ENCODE measurements at regions not wholly inside any gene's neighbourhood (a gene's known extent, or its start where the extent isn't known, plus 50 kb on each side); places are given as distances from the start of the nearest gene placed in this dataset.
"Not testable (repeated sequence)": the region's sequence is repeated elsewhere in the genome, so short reads cannot be mapped to it uniquely, and the experiment has no call there.

DNA sequence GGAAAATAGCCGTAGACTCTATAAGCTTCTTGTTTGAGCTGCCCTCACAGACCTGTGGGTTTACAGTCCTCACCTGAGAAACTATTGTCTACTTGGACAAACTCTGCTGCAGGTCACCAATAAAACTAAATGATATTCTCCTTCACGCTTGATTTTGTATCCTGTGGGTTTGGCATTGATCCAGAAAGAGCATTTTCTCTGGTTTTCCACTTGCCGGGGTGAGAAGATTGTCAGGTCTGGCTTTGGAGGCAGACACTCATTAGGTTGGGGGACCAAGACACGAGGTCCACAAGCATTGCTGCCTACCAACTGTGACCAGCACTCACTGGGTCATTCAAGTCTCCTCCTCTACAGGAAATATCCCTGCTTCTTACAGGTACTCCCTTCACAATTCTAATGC is 68.5 kb downstream of the CDC14C start:
- Histone ChIP-seq H3K9me3 (ENCODE audit: low read length) (no peaks in the 10 kb centered on the region), H3K4me3 (ENCODE audit: low read length) (no peak overlapping the region), H2AFZ (ENCODE audit: low read depth, low read length) (no peak overlapping the region), H3K36me3 (ENCODE audit: insufficient read depth, low read length) (no peaks in the 10 kb centered on the region), H3K27me3 (ENCODE audit: insufficient read depth, low read length) (no peaks in the 10 kb centered on the region), H3K4me1 (ENCODE audit: insufficient read depth, low read length) (peaks cover 8% of the 10 kb centered on the region)

DNA sequence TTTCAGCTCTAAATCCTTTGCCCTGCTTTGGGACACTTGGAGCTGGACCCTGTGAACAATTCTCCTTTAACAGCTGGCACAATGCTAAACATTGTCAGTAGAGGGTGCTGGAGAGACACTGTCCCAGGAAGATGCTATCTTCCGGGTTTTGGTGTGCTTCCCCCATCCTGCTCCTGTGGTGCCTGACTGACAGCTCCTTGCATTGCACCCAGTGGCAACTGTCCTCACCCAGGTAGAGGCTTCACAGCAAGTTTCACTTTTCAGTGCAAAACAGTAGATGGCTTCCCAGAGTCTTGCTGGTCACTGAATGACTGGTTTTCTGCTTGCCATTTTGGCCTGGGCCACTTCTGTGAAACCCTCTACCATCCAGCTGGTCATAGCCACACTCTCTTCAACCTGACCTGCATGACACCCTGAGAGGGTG is 77.3 kb downstream of the CDC14C start:
- Histone ChIP-seq H3K9me3 (ENCODE audit: low read length) (no peaks in the 10 kb centered on the region), H3K4me1 (ENCODE audit: insufficient read depth, low read length) (peaks cover 2% of the 10 kb centered on the region), H3K36me3 (ENCODE audit: insufficient read depth, low read length) (no peaks in the 10 kb centered on the region), H3K27me3 (ENCODE audit: insufficient read depth, low read length) (no peaks in the 10 kb centered on the region), H2AFZ (ENCODE audit: low read depth, low read length) (no peak overlapping the region), H3K4me3 (ENCODE audit: low read length) (no peak overlapping the region)

DNA sequence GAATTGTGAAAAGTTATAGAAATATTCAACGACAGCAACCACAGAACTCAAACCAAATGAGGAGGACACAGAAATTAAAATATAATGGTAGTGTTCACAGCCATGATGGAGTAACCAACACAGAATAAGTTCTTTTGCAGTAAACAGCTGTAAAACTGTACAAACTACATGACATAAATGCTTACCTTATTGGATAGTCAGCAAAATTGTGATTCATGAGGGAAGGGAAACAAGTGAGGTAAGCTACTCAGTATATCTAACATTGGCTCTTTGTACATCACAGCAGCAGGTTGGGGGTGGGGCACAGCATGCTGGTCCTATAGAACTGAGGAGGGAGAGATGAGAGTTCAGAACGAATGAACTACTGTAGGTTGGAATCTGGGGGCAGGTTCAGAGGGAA is 86.4 kb downstream of the CDC14C start:
- Histone ChIP-seq H3K36me3 (ENCODE audit: insufficient read depth, low read length) (no peaks in the 10 kb centered on the region), H2AFZ (ENCODE audit: low read depth, low read length) (no peak overlapping the region), H3K4me1 (ENCODE audit: insufficient read depth, low read length) (peaks cover 8% of the 10 kb centered on the region), H3K4me3 (ENCODE audit: low read length) (no peak overlapping the region), H3K9me3 (ENCODE audit: low read length) (peaks cover 2% of the 10 kb centered on the region), H3K27me3 (ENCODE audit: insufficient read depth, low read length) (no peaks in the 10 kb centered on the region)

DNA sequence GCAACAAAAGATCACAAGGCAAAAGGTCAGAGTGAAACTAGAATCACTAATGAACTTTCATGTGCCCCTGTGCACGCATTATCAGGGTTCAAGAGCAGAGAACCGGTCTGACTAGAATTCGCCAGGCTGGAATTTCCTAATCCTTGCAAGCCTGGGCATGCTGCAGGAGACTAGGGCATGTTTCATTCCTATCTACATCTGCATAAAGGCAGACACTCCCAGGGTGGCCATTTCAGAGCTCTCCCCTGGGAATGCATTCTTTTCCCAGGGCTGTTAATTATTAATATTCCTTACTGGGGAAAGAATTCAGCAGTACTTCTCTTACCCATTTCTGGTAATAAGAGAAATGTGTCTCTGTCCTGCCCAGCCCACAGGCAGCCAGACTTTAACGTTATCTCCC is 90.5 kb downstream of the CDC14C start:
- Histone ChIP-seq H3K4me3 (ENCODE audit: low read length) (no peak overlapping the region), H3K9me3 (ENCODE audit: low read length) (peaks cover 2% of the 10 kb centered on the region), H3K36me3 (ENCODE audit: insufficient read depth, low read length) (no peaks in the 10 kb centered on the region), H3K4me1 (ENCODE audit: insufficient read depth, low read length) (peaks cover 8% of the 10 kb centered on the region), H3K27me3 (ENCODE audit: insufficient read depth, low read length) (no peaks in the 10 kb centered on the region), H2AFZ (ENCODE audit: low read depth, low read length) (no peak overlapping the region)

DNA sequence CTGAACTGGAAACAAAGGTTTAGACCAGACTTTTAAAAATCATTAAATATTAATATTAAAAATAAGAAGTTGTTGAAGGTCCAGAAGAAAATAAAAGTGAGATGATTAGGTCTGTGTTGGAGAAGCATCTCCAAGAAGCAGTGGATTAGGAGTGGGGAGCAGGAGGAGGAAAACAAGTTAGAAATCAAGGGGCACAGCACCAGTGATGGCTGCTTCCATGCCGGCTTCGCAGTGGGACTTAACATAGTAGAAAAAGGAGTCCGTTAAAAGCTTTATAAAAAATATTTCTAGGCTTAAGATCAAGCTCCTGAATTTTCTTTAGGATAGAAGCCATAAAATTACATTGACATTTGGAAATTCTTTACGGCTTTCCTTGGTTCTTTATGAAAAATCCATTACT is 95.8 kb downstream of the CDC14C start:
- H3K4me1 ChIP-seq (ENCODE audit: insufficient read depth, low read length), result peaks cover 20% of the 10 kb centered on the region
- no peaks in the 10 kb centered on the region for H3K9me3 ChIP-seq (ENCODE audit: low read length)
- no peaks in the 10 kb centered on the region for H3K27me3 ChIP-seq (ENCODE audit: insufficient read depth, low read length)
- no peaks in the 10 kb centered on the region for H3K36me3 ChIP-seq (ENCODE audit: insufficient read depth, low read length)
- H2AFZ ChIP-seq (ENCODE audit: low read depth, low read length), result no peak overlapping the region
- no peak overlapping the region for H3K4me3 ChIP-seq (ENCODE audit: low read length)

DNA sequence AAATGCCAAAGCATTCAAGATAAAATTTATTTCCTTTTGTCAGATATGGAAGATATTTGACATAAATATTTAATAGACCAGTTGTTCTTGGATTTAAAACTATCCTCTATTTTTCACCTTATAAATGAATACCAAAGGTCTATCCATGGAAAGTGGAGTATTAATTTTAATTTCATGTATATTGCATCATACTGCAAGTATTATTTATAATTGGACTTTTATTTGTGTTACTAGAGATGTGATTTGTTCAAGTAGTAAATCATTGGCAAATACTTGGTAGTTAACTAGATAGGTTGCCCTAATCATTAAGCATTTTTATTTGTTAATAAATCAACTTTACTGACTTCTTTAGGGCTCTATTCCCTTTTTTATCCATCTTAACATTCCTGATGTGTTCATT is 98.1 kb downstream of the CDC14C start:
- Histone ChIP-seq H3K27me3 (ENCODE audit: insufficient read depth, low read length) (no peaks in the 10 kb centered on the region), H3K9me3 (ENCODE audit: low read length) (no peaks in the 10 kb centered on the region), H3K4me1 (ENCODE audit: insufficient read depth, low read length) (peaks cover 16% of the 10 kb centered on the region), H2AFZ (ENCODE audit: low read depth, low read length) (no peak overlapping the region), H3K36me3 (ENCODE audit: insufficient read depth, low read length) (no peaks in the 10 kb centered on the region), H3K4me3 (ENCODE audit: low read length) (no peak overlapping the region)

DNA sequence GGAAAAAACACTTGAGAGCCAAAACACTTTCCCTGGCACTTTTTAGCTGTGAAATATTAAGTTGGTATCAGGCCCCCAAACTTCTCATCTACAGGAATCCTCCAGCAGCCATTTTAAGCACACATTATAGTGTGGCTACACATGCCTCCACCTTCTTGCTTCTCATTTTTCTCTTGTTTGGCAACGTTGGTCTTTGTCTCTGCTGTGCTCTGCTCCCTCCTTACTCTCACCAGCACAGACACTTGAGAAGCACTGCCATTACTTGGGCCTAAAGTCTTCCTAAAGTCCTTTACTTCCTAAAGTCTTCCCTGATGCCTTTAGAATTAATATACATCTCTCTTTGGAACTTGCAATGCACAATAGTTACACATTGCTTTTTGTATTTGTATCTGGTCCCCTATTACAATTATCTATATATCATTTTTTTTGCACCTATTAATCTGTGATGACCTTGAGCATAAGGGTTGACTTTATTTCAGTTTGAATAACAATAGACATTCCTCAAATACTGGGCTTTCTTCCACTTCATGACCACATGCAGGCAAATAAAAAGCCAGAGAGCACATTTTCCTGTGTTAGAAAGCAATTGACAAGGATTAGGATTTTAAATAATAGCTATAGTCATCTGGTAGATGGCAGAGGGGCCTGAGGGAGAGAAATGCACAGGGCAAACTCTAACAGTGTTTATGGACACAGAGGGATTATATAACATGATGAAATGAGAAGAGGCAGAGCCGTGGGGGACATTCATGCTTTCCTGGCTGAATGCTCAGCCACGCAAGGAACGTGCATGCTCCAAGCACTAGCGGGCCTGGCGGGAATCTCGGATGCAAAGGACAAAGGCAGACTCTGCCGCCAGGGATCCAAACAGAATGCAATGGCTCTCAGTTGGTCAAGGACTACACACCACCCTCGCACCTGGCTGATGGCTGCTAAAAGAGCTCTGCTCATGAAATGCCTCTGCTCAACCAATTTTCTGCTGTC is 99.3 kb downstream of the CDC14C start:
- Histone ChIP-seq H3K36me3 (ENCODE audit: insufficient read depth, low read length) (no peaks in the 10 kb centered on the region), H3K4me1 (ENCODE audit: insufficient read depth, low read length) (peaks cover 16% of the 10 kb centered on the region), H3K27me3 (ENCODE audit: insufficient read depth, low read length) (no peaks in the 10 kb centered on the region), H2AFZ (ENCODE audit: low read depth, low read length) (peak overlapping the region; percentile 79), H3K9me3 (ENCODE audit: low read length) (no peaks in the 10 kb centered on the region), H3K4me3 (ENCODE audit: low read length) (no peak overlapping the region)

DNA sequence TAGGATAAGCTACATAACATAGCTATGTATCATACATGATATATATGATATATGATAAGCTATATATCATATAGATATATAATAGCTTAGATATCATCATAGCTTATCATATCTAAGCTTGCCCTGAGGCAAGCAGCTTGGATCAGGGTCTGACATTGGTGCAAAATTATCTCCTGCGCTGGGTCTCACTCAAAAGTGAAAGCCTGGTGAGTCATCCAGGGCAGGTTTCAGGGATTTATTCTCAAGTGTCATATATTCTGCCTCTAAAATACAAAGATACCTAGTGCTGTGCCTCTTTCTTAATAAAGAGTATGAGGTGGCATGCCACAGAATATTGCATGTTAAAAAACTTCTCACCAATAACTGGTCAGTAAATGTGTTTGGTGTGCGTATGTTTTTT is 105.9 kb downstream of the CDC14C start:
- H3K4me3 ChIP-seq (ENCODE audit: low read length), result no peak overlapping the region

DNA sequence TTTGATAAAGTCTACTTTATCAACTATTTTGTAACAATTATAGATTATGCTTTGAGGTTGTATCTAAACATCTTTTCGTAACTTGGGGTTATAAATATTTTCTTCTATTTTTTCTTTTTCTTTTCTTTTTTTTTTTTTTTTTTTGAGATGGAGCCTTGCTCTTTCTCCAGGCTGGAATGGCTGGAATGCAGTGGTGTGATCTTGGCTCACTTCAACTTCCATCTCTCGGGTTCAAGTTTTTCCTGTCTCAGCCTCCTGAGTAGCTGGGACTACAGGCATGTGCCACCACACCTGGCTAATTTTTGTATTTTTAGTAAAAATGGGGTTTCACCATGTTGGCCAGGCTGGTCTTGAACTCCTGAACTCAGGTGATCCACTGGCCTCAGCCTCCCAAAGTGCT is 108.8 kb downstream of the CDC14C start:
- H3K27me3 ChIP-seq (ENCODE audit: insufficient read depth, low read length); H3K36me3 ChIP-seq (ENCODE audit: insufficient read depth, low read length); H3K9me3 ChIP-seq (ENCODE audit: low read length): not testable (repeated sequence)

More for the DNA sequence above, 105.9 kb downstream of the CDC14C start:
- no peaks in the 10 kb centered on the region for H3K4me1 ChIP-seq (ENCODE audit: insufficient read depth, low read length)
- H3K36me3 ChIP-seq (ENCODE audit: insufficient read depth, low read length), result no peaks in the 10 kb centered on the region
- H3K9me3 ChIP-seq (ENCODE audit: low read length), result no peaks in the 10 kb centered on the region
- H2AFZ ChIP-seq (ENCODE audit: low read depth, low read length), result no peak overlapping the region
- H3K27me3 ChIP-seq (ENCODE audit: insufficient read depth, low read length), result no peaks in the 10 kb centered on the region

DNA sequence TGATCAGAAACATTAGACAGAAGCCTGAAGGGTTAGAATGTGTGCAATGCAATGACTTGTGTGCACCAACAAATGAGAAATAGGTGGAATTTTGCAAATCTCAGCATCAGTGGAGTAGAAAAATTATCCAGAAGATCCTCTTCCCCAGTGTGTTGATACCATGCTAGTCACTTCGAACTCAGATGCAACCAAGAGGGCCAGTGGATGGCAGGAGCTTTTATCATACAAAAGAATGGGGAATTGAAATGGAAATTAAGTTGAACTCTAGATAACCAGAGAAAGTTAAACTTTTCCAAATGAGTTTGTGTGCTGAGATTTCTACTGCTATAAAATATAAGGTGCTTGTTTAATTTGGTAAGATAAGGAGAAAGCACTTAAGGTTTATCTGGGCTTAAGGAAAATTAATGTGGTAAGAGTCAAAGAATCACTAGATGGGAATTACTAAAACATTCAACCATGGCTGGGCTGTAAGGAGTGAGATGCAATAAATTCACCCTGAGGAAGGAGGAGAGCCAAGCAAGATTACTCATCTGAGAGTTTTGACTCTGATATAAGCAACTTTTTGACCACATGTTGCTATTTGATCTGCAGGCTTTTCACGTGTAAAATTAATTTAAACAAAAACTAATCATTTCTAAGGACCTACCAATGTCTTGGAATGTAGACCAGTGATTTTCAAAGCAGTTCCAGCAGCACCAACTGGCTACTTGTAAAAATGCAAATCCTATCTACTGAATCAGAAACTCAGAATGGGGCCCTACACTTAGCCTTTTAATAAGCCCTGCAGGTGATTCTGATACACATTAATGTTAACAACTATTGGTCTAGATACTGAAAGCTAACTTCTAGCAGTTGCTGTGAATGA is 113.2 kb downstream of the CDC14C start:
- peaks cover 20% of the 10 kb centered on the region for H3K4me1 ChIP-seq (ENCODE audit: insufficient read depth, low read length)

More for the DNA sequence above, 108.8 kb downstream of the CDC14C start:
- H2AFZ ChIP-seq (ENCODE audit: low read depth, low read length); H3K4me3 ChIP-seq (ENCODE audit: low read length): not testable (repeated sequence)
- peaks cover 15% of the 10 kb centered on the region for H3K4me1 ChIP-seq (ENCODE audit: insufficient read depth, low read length)

DNA sequence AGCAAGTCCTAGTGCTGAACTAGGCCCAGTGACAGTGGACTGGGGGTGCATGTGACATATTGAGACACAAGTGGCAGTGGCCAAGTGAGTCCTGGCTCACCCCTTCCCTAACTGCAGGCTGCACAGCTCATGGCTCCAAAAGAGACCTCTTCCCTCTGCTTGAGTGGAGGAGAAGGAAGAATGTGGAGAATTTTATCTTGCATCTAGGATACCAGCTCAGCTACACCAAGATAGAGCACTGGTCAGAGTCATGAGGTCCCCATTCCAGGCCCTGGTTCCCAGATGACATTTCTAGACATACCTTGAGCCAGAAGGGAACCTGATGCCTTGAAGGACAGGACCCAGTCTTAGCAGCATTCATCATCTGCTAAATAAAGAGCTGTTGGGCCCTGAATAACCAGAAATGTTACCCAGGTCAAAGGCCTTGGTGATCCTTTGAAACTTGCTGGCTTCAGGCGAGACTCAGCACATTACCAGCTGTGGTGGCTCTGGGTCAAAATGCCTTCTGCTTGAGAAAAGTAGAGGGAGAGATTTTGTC is 114.5 kb downstream of the CDC14C start:
- Histone ChIP-seq H3K4me1 (ENCODE audit: insufficient read depth, low read length) (peaks cover 20% of the 10 kb centered on the region), H2AFZ (ENCODE audit: low read depth, low read length) (no peak overlapping the region), H3K36me3 (ENCODE audit: insufficient read depth, low read length) (no peaks in the 10 kb centered on the region), H3K27me3 (ENCODE audit: insufficient read depth, low read length) (no peaks in the 10 kb centered on the region), H3K9me3 (ENCODE audit: low read length) (no peaks in the 10 kb centered on the region), H3K4me3 (ENCODE audit: low read length) (no peak overlapping the region)

More for the DNA sequence above, 113.2 kb downstream of the CDC14C start:
- Histone ChIP-seq H3K4me3 (ENCODE audit: low read length) (no peak overlapping the region), H3K9me3 (ENCODE audit: low read length) (no peaks in the 10 kb centered on the region), H2AFZ (ENCODE audit: low read depth, low read length) (no peak overlapping the region), H3K36me3 (ENCODE audit: insufficient read depth, low read length) (no peaks in the 10 kb centered on the region), H3K27me3 (ENCODE audit: insufficient read depth, low read length) (no peaks in the 10 kb centered on the region)

DNA sequence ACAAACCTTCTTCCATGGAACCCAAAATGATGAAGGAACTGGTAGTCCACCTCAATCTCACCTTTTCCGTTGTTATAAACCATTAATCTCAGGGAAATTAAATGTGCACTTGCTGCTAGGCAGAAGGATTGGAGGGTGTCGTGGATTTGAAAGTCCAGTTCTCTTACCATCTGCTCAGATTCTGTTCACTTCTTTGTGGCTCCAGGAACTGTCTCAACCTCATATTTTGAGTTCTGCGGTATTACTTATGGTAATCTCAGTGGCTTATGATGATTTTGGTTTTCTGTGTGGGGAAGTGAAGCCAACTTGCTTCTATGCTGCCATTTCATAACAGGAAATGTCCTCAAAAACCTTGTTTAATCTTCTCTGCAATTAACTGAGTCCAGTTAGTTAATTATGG is 136.4 kb downstream of the CDC14C start:
- Histone ChIP-seq H3K4me1 (ENCODE audit: insufficient read depth, low read length) (no peaks in the 10 kb centered on the region), H2AFZ (ENCODE audit: low read depth, low read length) (no peak overlapping the region), H3K4me3 (ENCODE audit: low read length) (no peak overlapping the region), H3K36me3 (ENCODE audit: insufficient read depth, low read length) (no peaks in the 10 kb centered on the region), H3K9me3 (ENCODE audit: low read length) (no peaks in the 10 kb centered on the region), H3K27me3 (ENCODE audit: insufficient read depth, low read length) (no peaks in the 10 kb centered on the region)

DNA sequence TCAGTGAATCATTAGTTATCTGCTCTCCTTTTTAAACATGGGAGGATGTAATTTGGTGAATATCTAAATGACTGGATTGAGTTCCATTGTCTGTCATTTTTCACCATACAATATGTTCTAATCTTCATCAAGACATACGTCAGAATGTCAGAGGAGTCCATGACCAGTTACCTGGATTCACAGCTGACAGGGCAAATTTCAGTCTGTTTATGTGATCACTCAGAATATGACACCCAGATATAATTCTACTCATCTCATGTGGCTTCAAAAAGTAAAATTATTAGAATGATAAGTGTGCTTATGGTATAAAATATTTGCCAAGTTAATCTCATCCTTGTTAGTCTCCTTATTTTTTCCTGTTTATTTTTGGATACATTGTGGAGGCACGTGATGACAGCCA is 150.2 kb downstream of the CDC14C start:
- Histone ChIP-seq H3K4me3 (ENCODE audit: low read length) (no peak overlapping the region), H3K4me1 (ENCODE audit: insufficient read depth, low read length) (no peaks in the 10 kb centered on the region), H3K27me3 (ENCODE audit: insufficient read depth, low read length) (no peaks in the 10 kb centered on the region), H2AFZ (ENCODE audit: low read depth, low read length) (no peak overlapping the region), H3K9me3 (ENCODE audit: low read length) (peaks cover 6% of the 10 kb centered on the region), H3K36me3 (ENCODE audit: insufficient read depth, low read length) (no peaks in the 10 kb centered on the region)

Measured in neuron (in vitro differentiated cells).